ENCODE measurements at regions not wholly inside any gene's neighbourhood (a gene's known extent, or its start where the extent isn't known, plus 50 kb on each side); places are given as distances from the start of the nearest gene placed in this dataset.

- CTCF ChIA-PET, result no interaction called here
- Mint-ChIP-seq H3K4me1 (ENCODE audit: low read depth, unreplicated experiment) (no peaks in the 10 kb centered on the region), H3K9me3 (ENCODE audit: unreplicated experiment) (no peaks in the 10 kb centered on the region), H3K36me3 (ENCODE audit: insufficient read depth, unreplicated experiment) (no peaks in the 10 kb centered on the region), H3K27me3 (ENCODE audit: insufficient read depth, unreplicated experiment) (no peaks in the 10 kb centered on the region), H3K27ac (ENCODE audit: unreplicated experiment) (no peak overlapping the region), H3K4me3 (ENCODE audit: unreplicated experiment) (no peak overlapping the region)
- H3K36me3 ChIP-seq (ENCODE audit: control insufficient read depth, insufficient read depth, low read length), result no peaks in the 10 kb centered on the region
- no peaks in the 10 kb centered on the region for H3K9me3 ChIP-seq
- BruUV-seq (replicated peaks), result no TSS peak
- no peaks in the 10 kb centered on the region for H3K27me3 ChIP-seq (replicated peaks; ENCODE audit: control insufficient read depth, insufficient read depth, low read length)
- POLR2A ChIA-PET, result no interaction called here
- DNase-seq, result no peak
- H3K4me1 ChIP-seq, result 0 out of 2 replicates have a peak, but pooled peaks cover 4% of the 10 kb centered on the region
- no peak overlapping the region for H3K4me3 ChIP-seq (ENCODE audit: low read depth, low read length)
- TF ChIP-seq CTCF (IDR thresholded peaks at IDR 0.05; ENCODE audit: insufficient read depth in 1 of 2, low read depth in 1 of 2, low read length in 1 of 2, severe bottlenecking in 1 of 2, unreplicated experiment in 1 of 2), result no peak
- intact Hi-C loops (cut with micrococcal nuclease; ENCODE audit: unreplicated experiment), result no loop called here
These were observed 245.9 kb upstream of the ELAC2 start for GRCh38 chr17:13263746-13264145.

GRCh38 chr17:13256545-13256944 lies 238.7 kb upstream of the ELAC2 start:
- no TSS peak for BruUV-seq (replicated peaks)
- H3K4me3 ChIP-seq (ENCODE audit: low read depth, low read length), result no peak overlapping the region
- no peaks in the 10 kb centered on the region for H3K27me3 ChIP-seq (replicated peaks; ENCODE audit: control insufficient read depth, insufficient read depth, low read length)
- ChIA-PET POLR2A (no interaction called here), CTCF (no interaction called here)
- TF ChIP-seq CTCF (IDR thresholded peaks at IDR 0.05; ENCODE audit: insufficient read depth in 1 of 2, low read depth in 1 of 2, low read length in 1 of 2, severe bottlenecking in 1 of 2, unreplicated experiment in 1 of 2), result no peak
- intact Hi-C loops (cut with micrococcal nuclease; ENCODE audit: unreplicated experiment), result no loop called here
- H3K4me1 ChIP-seq, result no peaks in the 10 kb centered on the region
- H3K9me3 Mint-ChIP-seq (ENCODE audit: unreplicated experiment), result peaks cover 12% of the 10 kb centered on the region
- no peaks in the 10 kb centered on the region for H3K36me3 Mint-ChIP-seq (ENCODE audit: insufficient read depth, unreplicated experiment)
- no peaks in the 10 kb centered on the region for H3K36me3 ChIP-seq (ENCODE audit: control insufficient read depth, insufficient read depth, low read length)
- DNase-seq, result no peak
- H3K27ac Mint-ChIP-seq (ENCODE audit: unreplicated experiment), result no peak overlapping the region
- H3K4me1 Mint-ChIP-seq (ENCODE audit: low read depth, unreplicated experiment), result peaks cover 11% of the 10 kb centered on the region
- H3K27me3 Mint-ChIP-seq (ENCODE audit: insufficient read depth, unreplicated experiment), result no peaks in the 10 kb centered on the region
- no peak overlapping the region for H3K4me3 Mint-ChIP-seq (ENCODE audit: unreplicated experiment)
- H3K9me3 ChIP-seq, result no peaks in the 10 kb centered on the region

GRCh38 chr17:13253733-13254410 lies 236.0 kb upstream of the ELAC2 start:
- Mint-ChIP-seq H3K27ac (ENCODE audit: unreplicated experiment) (peak overlapping the region; percentile 50), H3K4me1 (ENCODE audit: low read depth, unreplicated experiment) (peaks cover 11% of the 10 kb centered on the region), H3K4me3 (ENCODE audit: unreplicated experiment) (peak overlapping the region; percentile 16), H3K27me3 (ENCODE audit: insufficient read depth, unreplicated experiment) (no peaks in the 10 kb centered on the region), H3K9me3 (ENCODE audit: unreplicated experiment) (peaks cover 12% of the 10 kb centered on the region), H3K36me3 (ENCODE audit: insufficient read depth, unreplicated experiment) (no peaks in the 10 kb centered on the region)
- no peaks in the 10 kb centered on the region for H3K4me1 ChIP-seq
- DNase-seq, result peak; percentile 31 to 37
- intact Hi-C loops (cut with micrococcal nuclease; ENCODE audit: unreplicated experiment), result loop anchor here (1.0 kb wide), 1 partner anchor 43 kb away; no protein-coding TSS in a partner anchor
- H3K4me3 ChIP-seq (ENCODE audit: low read depth, low read length), result no peak overlapping the region
- no peaks in the 10 kb centered on the region for H3K9me3 ChIP-seq
- ChIA-PET POLR2A (interaction anchor here (0.9 kb wide), 1 partner anchor 43 kb away, joined by 4 read pairs; no protein-coding TSS in a partner anchor), CTCF (interaction anchor here (0.6 kb wide), 1 partner anchor 74 kb away, joined by 4 read pairs; no protein-coding TSS in a partner anchor)
- no peaks in the 10 kb centered on the region for H3K27me3 ChIP-seq (replicated peaks; ENCODE audit: control insufficient read depth, insufficient read depth, low read length)
- BruUV-seq (replicated peaks), result no TSS peak
- no peak for TF ChIP-seq CTCF (IDR thresholded peaks at IDR 0.05; ENCODE audit: insufficient read depth in 1 of 2, low read depth in 1 of 2, low read length in 1 of 2, severe bottlenecking in 1 of 2, unreplicated experiment in 1 of 2)
- H3K36me3 ChIP-seq (ENCODE audit: control insufficient read depth, insufficient read depth, low read length), result no peaks in the 10 kb centered on the region
